ENCODE measurements at regions not wholly inside any gene's neighbourhood (a gene's known extent, or its start where the extent isn't known, plus 50 kb on each side); places are given as distances from the start of the nearest gene placed in this dataset.

- TF ChIP-seq CTCF (IDR thresholded peaks at IDR 0.05) (no peak), FOXK1 (CRISPR knock-in tag; IDR thresholded peaks at IDR 0.05) (no peak), MAX (CRISPR knock-in tag; IDR thresholded peaks at IDR 0.05) (no peak)
Measured at GRCh38 chr6:22401932-22402331, 105.1 kb upstream of the PRL start.
